HG02884 (cell line): ENCODE measurements at regions not wholly inside any gene's neighbourhood (a gene's known extent, or its start where the extent isn't known, plus 50 kb on each side); places are given as distances from the start of the nearest gene placed in this dataset.

Experiments used
- ATAC-seq: cut with Tn5 transposase; IDR thresholded peaks from one replicate; pipeline ENCODE4 v1.9.1; 2021; ENCODE audit warnings: mild to moderate bottlenecking, moderate library complexity; ENCODE audit not compliant: unreplicated experiment

GRCh38 chr3:135849827-135850226 is 115.7 kb upstream of the PPP2R3A start:
- no peak for ATAC-seq

GRCh38 chr3:135851201-135852081 is 114.1 kb upstream of the PPP2R3A start:
- no peak for ATAC-seq

- no peak for ATAC-seq
Measured at GRCh38 chr3:135853981-135854380, 111.5 kb upstream of the PPP2R3A start.

- no peak for ATAC-seq
Measured at GRCh38 chr3:135860761-135861160, 104.8 kb upstream of the PPP2R3A start.

- no peak for ATAC-seq
Measured at GRCh38 chr3:135862361-135862760, 103.2 kb upstream of the PPP2R3A start.

GRCh38 chr3:135864060-135864459 is 101.5 kb upstream of the PPP2R3A start:
- no peak for ATAC-seq

GRCh38 chr3:135865085-135865484 is 100.4 kb upstream of the PPP2R3A start:
- ATAC-seq: peak; percentile 52

- no peak for ATAC-seq
Measured at GRCh38 chr3:135865553-135865952, 100.0 kb upstream of the PPP2R3A start.

- ATAC-seq: no peak
Measured at GRCh38 chr3:135867911-135868310, 97.6 kb upstream of the PPP2R3A start.

- ATAC-seq: no peak
Measured at GRCh38 chr3:135868801-135869200, 96.7 kb upstream of the PPP2R3A start.

- no peak for ATAC-seq
Measured at GRCh38 chr3:135869439-135870105, 96.0 kb upstream of the PPP2R3A start.

GRCh38 chr3:135871311-135871710 is 94.2 kb upstream of the PPP2R3A start:
- no peak for ATAC-seq

GRCh38 chr3:135874035-135874434 is 91.5 kb upstream of the PPP2R3A start:
- ATAC-seq: no peak

- no peak for ATAC-seq
Measured at GRCh38 chr3:135878501-135878900, 87.0 kb upstream of the PPP2R3A start.

GRCh38 chr3:135885885-135886284 is 79.6 kb upstream of the PPP2R3A start:
- no peak for ATAC-seq

GRCh38 chr3:135887220-135887619 is 78.3 kb upstream of the PPP2R3A start:
- no peak for ATAC-seq

GRCh38 chr3:135889443-135889842 is 76.1 kb upstream of the PPP2R3A start:
- ATAC-seq: no peak

GRCh38 chr3:135891121-135891520 is 74.4 kb upstream of the PPP2R3A start:
- no peak for ATAC-seq

- no peak for ATAC-seq
Measured at GRCh38 chr3:135895106-135895733, 70.3 kb upstream of the PPP2R3A start.

GRCh38 chr3:135895734-135896121 is 69.8 kb upstream of the PPP2R3A start:
- ATAC-seq: no peak

GRCh38 chr3:135896613-135897012 is 68.9 kb upstream of the PPP2R3A start:
- no peak for ATAC-seq

- no peak for ATAC-seq
Measured at GRCh38 chr3:135897715-135898114, 67.8 kb upstream of the PPP2R3A start.
